HCT116 (cell line): ENCODE measurements at regions not wholly inside any gene's neighbourhood (a gene's known extent, or its start where the extent isn't known, plus 50 kb on each side); places are given as distances from the start of the nearest gene placed in this dataset.

Source experiments
- ATAC-seq: fragments of 200-7000 bp; cut with Tn5 transposase; 2 replicates; pipeline ENCODE4 v1.9.1; 2020; ENCODE audit warnings: mild to moderate bottlenecking, moderate library complexity
- BruUV-seq: library from RNA; stranded (reverse); fragments of 400-500 nt; replicated peaks from 2 replicates; lab custom pipeline; 2021; lab: Mats Ljungman, UMichigan
- CTCF ChIA-PET: fragments of 300-600 bp; sonication (Branson Sonifier 250); formaldehyde crosslinking; loops from one replicate; lab custom pipeline; 2021; ENCODE audit warnings: antibody characterized with exemption; lab: Charles Lee
- POLR2A ChIA-PET: fragments of 300-600, 350-600 bp; sonication (Branson Sonifier 250); formaldehyde crosslinking; loops from one replicate; lab custom pipeline; 2021; ENCODE audit warnings: antibody characterized with exemption; lab: Charles Lee
- RAD21 ChIA-PET, 2 experiments: fragments of 300-600 bp; sonication (Branson Sonifier 250); formaldehyde crosslinking; loops; one replicate each; lab custom pipeline; 2023; ENCODE audit warnings: low total read pairs in 2 of 2; ENCODE audit not compliant: uncharacterized antibody in 2 of 2, unreplicated experiment in 2 of 2, low non-redundant PET in 1 of 2; lab: Charles Lee
- DNase-seq: peaks from one replicate; pipeline ENCODE4 v3.0.0-alpha.2; 2010; ENCODE audit warnings: low read depth, low spot score
- H2AFZ ChIP-seq: fragments of 200-600 bp; shearing (Covaris generic), sonication (generic); 2 replicates; pipeline ENCODE4 v1.6.1; 2017; ENCODE audit warnings: low read depth, mixed run types, mixed read lengths, antibody characterized with exemption, low read length; ENCODE audit not compliant: poor library complexity, severe bottlenecking
- H3K27ac ChIP-seq: 2 replicates; pipeline ENCODE4 v1.5.1; 2012; ENCODE audit warnings: low read depth, low read length
- H3K27me3 ChIP-seq: fragments of 200-600 bp; sonication (generic); 2 replicates; pipeline ENCODE4 v1.6.1; 2016; ENCODE audit warnings: mixed run types, low read length, mixed read lengths; ENCODE audit not compliant: insufficient read depth
- H3K36me3 ChIP-seq, 2 experiments: fragments of 200-500 bp in 1 of 2; fragments of 200-600 bp in 1 of 2; sonication (Bioruptor generic) in 1 of 2; sonication (generic) in 1 of 2; 2 replicates each; pipeline versions ENCODE4 v1.5.1 to v1.6.1; 2014 to 2016; ENCODE audit warnings: low read length in 2 of 2, inconsistent platforms in 1 of 2, mixed read lengths in 1 of 2, mixed run types in 1 of 2; ENCODE audit not compliant: insufficient read depth in 2 of 2, control insufficient read depth in 1 of 2
- H3K4me1 ChIP-seq, 2 experiments: fragments of 200-600 bp in 1 of 2; sonication (generic) in 1 of 2; 2 replicates each; pipeline versions ENCODE4 v1.5.1 to v1.6.1; 2012 to 2017; ENCODE audit warnings: low read length in 2 of 2, inconsistent platforms in 1 of 2, mild to moderate bottlenecking in 1 of 2, mixed read lengths in 1 of 2, mixed run types in 1 of 2, moderate library complexity in 1 of 2; ENCODE audit not compliant: insufficient read depth in 2 of 2, control insufficient read depth in 1 of 2
- H3K4me2 ChIP-seq: fragments of 200-600 bp; sonication (generic); 2 replicates; pipeline ENCODE4 v1.6.1; 2017; ENCODE audit warnings: mixed run types, low read length, mixed read lengths
- H3K4me3 ChIP-seq, 2 experiments: fragments of 200-600 bp in 1 of 2; sonication (generic) in 1 of 2; replicated peaks in 1 of 2; 2 replicates each; pipeline ENCODE4 v1.5.1; 2011 to 2016; ENCODE audit warnings: low read length in 2 of 2, control low read depth in 1 of 2, low read depth in 1 of 2, mild to moderate bottlenecking in 1 of 2, mixed read lengths in 1 of 2, mixed run types in 1 of 2
- H3K79me2 ChIP-seq: fragments of 200-600 bp; sonication (generic); 2 replicates; pipeline ENCODE4 v1.6.1; 2017; ENCODE audit warnings: mild to moderate bottlenecking, mixed run types, low read length, moderate library complexity, mixed read lengths; ENCODE audit not compliant: insufficient read depth
- H3K9ac ChIP-seq: fragments of 200-600 bp; sonication (generic); 2 replicates; pipeline ENCODE4 v1.6.1; 2016; ENCODE audit warnings: low read length, mixed read lengths
- H3K9me2 ChIP-seq: fragments of 200-600 bp; sonication (generic), shearing (Covaris generic); 2 replicates; pipeline ENCODE4 v1.6.1; 2017; ENCODE audit warnings: mixed run types, mild to moderate bottlenecking, moderate library complexity; ENCODE audit not compliant: insufficient read depth
- H3K9me3 ChIP-seq, 2 experiments: fragments of 200-500 bp in 1 of 2; fragments of 200-600 bp in 1 of 2; sonication (Bioruptor generic) in 1 of 2; sonication (generic) in 1 of 2; 2 replicates each; pipeline ENCODE4 v1.6.1; 2014 to 2017; ENCODE audit warnings: low read length in 2 of 2, mixed read lengths in 2 of 2, inconsistent platforms in 1 of 2, low read depth in 1 of 2, mild to moderate bottlenecking in 1 of 2, mixed run types in 1 of 2, moderate library complexity in 1 of 2; ENCODE audit not compliant: control insufficient read depth in 1 of 2, insufficient read depth in 1 of 2
- H4K20me1 ChIP-seq: fragments of 200-600 bp; sonication (generic), shearing (Covaris generic); 2 replicates; pipeline ENCODE4 v1.6.1; 2017; ENCODE audit warnings: mixed run types, mild to moderate bottlenecking, moderate library complexity; ENCODE audit not compliant: insufficient read depth
- CBX3 ChIP-seq: IDR thresholded peaks from 2 replicates; pipeline ENCODE4 v1.6.1; 2012; ENCODE audit warnings: low read depth
- CEBPB ChIP-seq: IDR thresholded peaks from 2 replicates; pipeline ENCODE4 v1.6.1; 2012; ENCODE audit warnings: low read depth
- EGR1 ChIP-seq: IDR thresholded peaks from 2 replicates; pipeline ENCODE4 v1.6.1; 2012; ENCODE audit warnings: low read depth
- EZH2phosphoT487 ChIP-seq: fragments of 200-600 bp; IDR thresholded peaks from 2 replicates; pipeline ENCODE4 v1.6.1; 2018; ENCODE audit warnings: antibody characterized with exemption, borderline replicate concordance
- FOSL1 ChIP-seq: IDR thresholded peaks from 2 replicates; pipeline ENCODE4 v1.6.1; 2012; ENCODE audit warnings: low read depth
- JUND ChIP-seq: IDR thresholded peaks from 2 replicates; pipeline ENCODE4 v1.6.1; 2012
- POLR2A ChIP-seq: IDR thresholded peaks from 2 replicates; pipeline ENCODE4 v1.7.0; 2011; ENCODE audit warnings: borderline replicate concordance; ENCODE audit not compliant: insufficient read depth, insufficient read length; ENCODE audit errors: extremely low read depth
- POLR2AphosphoS5 ChIP-seq: IDR thresholded peaks from 2 replicates; pipeline ENCODE4 v1.6.1; 2011; ENCODE audit warnings: mild to moderate bottlenecking, low read depth, low read length, moderate library complexity
- SIN3A ChIP-seq: IDR thresholded peaks from 2 replicates; pipeline ENCODE4 v1.6.1; 2012; ENCODE audit warnings: low read depth
- SP1 ChIP-seq: IDR thresholded peaks from 2 replicates; pipeline ENCODE4 v1.6.1; 2012; ENCODE audit warnings: low read depth
- SRF ChIP-seq: IDR thresholded peaks from 2 replicates; pipeline ENCODE4 v1.6.1; 2012; ENCODE audit warnings: low read depth
- TCF7L2 ChIP-seq: IDR thresholded peaks from 2 replicates; pipeline ENCODE4 v1.7.0; 2011; ENCODE audit warnings: borderline replicate concordance, inconsistent platforms; ENCODE audit not compliant: insufficient read depth, insufficient read length; ENCODE audit errors: extremely low read depth
- YY1 ChIP-seq: IDR thresholded peaks from 2 replicates; pipeline ENCODE4 v1.6.1; 2011; ENCODE audit warnings: low read length, low read depth, moderate library complexity, mild to moderate bottlenecking; ENCODE audit not compliant: insufficient replicate concordance; ENCODE audit errors: extremely low read depth
- ZFX ChIP-seq: fragments of 450-650 bp; IDR thresholded peaks from 2 replicates; pipeline ENCODE4 v1.6.1; 2017
- intact Hi-C: fragments of 100-400 bp; cut with micrococcal nuclease; formaldehyde crosslinking; loops from 2 replicates; pipeline ENCODE4 v1.10.0; 2022
- TF ChIP-seq, protein P1 (sequence below), 3 experiments: fragments of 200-600 bp in 1 of 3; sonication (generic) in 1 of 3; IDR thresholded peaks in 2 of 3; conservative IDR thresholded peaks in 1 of 3; 2 replicates each; pipeline ENCODE4 v1.5.1; 2012 to 2017; ENCODE audit warnings: low read depth in 2 of 3, low read length in 2 of 3, antibody characterized with exemption in 1 of 3, borderline replicate concordance in 1 of 3, control low read depth in 1 of 3, mild to moderate bottlenecking in 1 of 3, mixed read lengths in 1 of 3, mixed run types in 1 of 3, moderate library complexity in 1 of 3; ENCODE audit not compliant: insufficient read depth in 1 of 3
- TF ChIP-seq, protein P2 (sequence below): IDR thresholded peaks from 2 replicates; pipeline ENCODE4 v1.6.1; 2012
- TF ChIP-seq, protein P3 (sequence below): IDR thresholded peaks from 2 replicates; pipeline ENCODE4 v1.6.1; 2011; ENCODE audit warnings: mild to moderate bottlenecking, low read length, moderate library complexity; ENCODE audit not compliant: insufficient replicate concordance; ENCODE audit errors: extremely low read depth
- TF ChIP-seq, protein P4 (sequence below): IDR thresholded peaks from 2 replicates; pipeline ENCODE4 v1.6.1; 2012

DNA sequence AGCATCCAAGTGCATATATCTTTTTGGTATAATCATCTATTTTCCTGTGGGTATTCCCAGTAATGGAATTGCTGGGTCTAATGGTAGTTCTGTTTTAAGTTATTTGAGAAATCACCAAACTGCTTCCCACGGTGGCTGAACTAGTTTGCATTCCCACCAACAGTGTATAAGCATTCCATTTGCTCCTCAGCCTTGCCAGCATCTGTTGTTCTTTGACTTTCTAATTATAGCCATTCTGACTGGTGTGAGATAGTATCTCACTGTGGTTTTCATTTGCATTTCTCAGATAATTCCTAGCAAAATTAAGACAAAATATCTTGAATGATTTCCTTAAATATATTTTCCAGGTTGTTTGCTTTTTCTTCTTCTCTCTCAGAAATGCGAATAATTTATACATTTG lies 341.1 kb downstream of the GBA3 start:
- Histone ChIP-seq H2AFZ (no peak overlapping the region), H3K9ac (no peak overlapping the region), H3K9me3 (peaks cover 3 to 21% of the 10 kb centered on the region in 2 experiments; a peak in 2 of 4 replicates), H3K27me3 (no peaks in the 10 kb centered on the region), H3K4me3 (no peak overlapping the region), H3K9me2 (no peaks in the 10 kb centered on the region), H3K36me3 (no peaks in the 10 kb centered on the region), H3K79me2 (no peaks in the 10 kb centered on the region), H3K4me2 (no peak overlapping the region), H4K20me1 (no peaks in the 10 kb centered on the region), H3K27ac (no peak overlapping the region), H3K4me1 (no peaks in the 10 kb centered on the region)
- DNase-seq = no peak
- no peak for TF ChIP-seq YY1
- TF ChIP-seq CBX3 = no peak
- no peak for TF ChIP-seq EZH2phosphoT487
- TF ChIP-seq JUND = no peak
- no peak for TF ChIP-seq CEBPB
- ATAC-seq = no peak
- ChIA-PET POLR2A (no interaction called here), RAD21 (no interaction called here), CTCF (no interaction called here)
- intact Hi-C loops = no loop called here
- BruUV-seq = no TSS peak

DNA sequence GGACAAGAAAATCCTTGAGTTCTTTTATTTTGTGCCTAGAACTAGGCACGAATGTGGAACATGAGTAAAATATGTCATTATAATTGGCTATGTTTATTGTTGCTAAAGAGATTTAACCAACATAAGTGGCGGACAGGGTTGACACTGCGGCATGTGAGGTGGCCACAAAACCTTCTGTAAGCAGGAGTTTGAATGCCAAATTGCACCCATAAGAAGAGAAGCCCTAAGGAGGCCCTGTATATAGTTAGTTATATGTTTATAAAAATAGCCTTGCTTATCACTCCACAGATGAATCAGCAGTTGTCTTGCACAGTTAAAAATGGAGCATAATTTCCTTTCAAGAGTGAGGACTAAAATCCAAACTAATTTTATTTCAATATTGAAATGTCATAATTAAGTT lies 336.1 kb downstream of the GBA3 start:
- Histone ChIP-seq H3K4me1 (no peaks in the 10 kb centered on the region), H3K36me3 (no peaks in the 10 kb centered on the region), H4K20me1 (no peaks in the 10 kb centered on the region), H3K4me2 (no peak overlapping the region), H3K9me2 (no peaks in the 10 kb centered on the region), H2AFZ (no peak overlapping the region), H3K27me3 (no peaks in the 10 kb centered on the region), H3K9ac (no peak overlapping the region), H3K79me2 (no peaks in the 10 kb centered on the region), H3K27ac (no peak overlapping the region), H3K4me3 (no peak overlapping the region), H3K9me3 (peaks cover 3 to 6% of the 10 kb centered on the region in 2 experiments; a peak in 2 of 4 replicates)
- CTCF ChIA-PET = no interaction called here
- TF ChIP-seq SP1 = no peak
- no peak for TF ChIP-seq POLR2AphosphoS5
- no peak for TF ChIP-seq POLR2A
- TF ChIP-seq, protein P1, sequence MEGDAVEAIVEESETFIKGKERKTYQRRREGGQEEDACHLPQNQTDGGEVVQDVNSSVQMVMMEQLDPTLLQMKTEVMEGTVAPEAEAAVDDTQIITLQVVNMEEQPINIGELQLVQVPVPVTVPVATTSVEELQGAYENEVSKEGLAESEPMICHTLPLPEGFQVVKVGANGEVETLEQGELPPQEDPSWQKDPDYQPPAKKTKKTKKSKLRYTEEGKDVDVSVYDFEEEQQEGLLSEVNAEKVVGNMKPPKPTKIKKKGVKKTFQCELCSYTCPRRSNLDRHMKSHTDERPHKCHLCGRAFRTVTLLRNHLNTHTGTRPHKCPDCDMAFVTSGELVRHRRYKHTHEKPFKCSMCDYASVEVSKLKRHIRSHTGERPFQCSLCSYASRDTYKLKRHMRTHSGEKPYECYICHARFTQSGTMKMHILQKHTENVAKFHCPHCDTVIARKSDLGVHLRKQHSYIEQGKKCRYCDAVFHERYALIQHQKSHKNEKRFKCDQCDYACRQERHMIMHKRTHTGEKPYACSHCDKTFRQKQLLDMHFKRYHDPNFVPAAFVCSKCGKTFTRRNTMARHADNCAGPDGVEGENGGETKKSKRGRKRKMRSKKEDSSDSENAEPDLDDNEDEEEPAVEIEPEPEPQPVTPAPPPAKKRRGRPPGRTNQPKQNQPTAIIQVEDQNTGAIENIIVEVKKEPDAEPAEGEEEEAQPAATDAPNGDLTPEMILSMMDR (IDR thresholded peaks at IDR 0.05 in 2 of 3, conservative IDR thresholded peaks at IDR 0.05 in 1 of 3; ENCODE audit: borderline replicate concordance in 1 of 3, insufficient read depth in 1 of 3, low read depth in 2 of 3, low read length in 2 of 3) = no peak
- no peak for TF ChIP-seq FOSL1
- TF ChIP-seq, protein P2, sequence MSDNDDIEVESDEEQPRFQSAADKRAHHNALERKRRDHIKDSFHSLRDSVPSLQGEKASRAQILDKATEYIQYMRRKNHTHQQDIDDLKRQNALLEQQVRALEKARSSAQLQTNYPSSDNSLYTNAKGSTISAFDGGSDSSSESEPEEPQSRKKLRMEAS = no peak
- TF ChIP-seq SIN3A = no peak
- no peak for TF ChIP-seq ZFX
- no peak for TF ChIP-seq EZH2phosphoT487
- no peak for TF ChIP-seq TCF7L2
- TF ChIP-seq, protein P3, sequence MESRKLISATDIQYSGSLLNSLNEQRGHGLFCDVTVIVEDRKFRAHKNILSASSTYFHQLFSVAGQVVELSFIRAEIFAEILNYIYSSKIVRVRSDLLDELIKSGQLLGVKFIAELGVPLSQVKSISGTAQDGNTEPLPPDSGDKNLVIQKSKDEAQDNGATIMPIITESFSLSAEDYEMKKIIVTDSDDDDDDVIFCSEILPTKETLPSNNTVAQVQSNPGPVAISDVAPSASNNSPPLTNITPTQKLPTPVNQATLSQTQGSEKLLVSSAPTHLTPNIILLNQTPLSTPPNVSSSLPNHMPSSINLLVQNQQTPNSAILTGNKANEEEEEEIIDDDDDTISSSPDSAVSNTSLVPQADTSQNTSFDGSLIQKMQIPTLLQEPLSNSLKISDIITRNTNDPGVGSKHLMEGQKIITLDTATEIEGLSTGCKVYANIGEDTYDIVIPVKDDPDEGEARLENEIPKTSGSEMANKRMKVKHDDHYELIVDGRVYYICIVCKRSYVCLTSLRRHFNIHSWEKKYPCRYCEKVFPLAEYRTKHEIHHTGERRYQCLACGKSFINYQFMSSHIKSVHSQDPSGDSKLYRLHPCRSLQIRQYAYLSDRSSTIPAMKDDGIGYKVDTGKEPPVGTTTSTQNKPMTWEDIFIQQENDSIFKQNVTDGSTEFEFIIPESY = no peak
- no peak for TF ChIP-seq CBX3
- no peak for TF ChIP-seq EGR1
- TF ChIP-seq, protein P4, sequence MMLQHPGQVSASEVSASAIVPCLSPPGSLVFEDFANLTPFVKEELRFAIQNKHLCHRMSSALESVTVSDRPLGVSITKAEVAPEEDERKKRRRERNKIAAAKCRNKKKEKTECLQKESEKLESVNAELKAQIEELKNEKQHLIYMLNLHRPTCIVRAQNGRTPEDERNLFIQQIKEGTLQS = no peak
- no peak for TF ChIP-seq YY1
- TF ChIP-seq CEBPB = no peak
- no peak for TF ChIP-seq SRF
- RAD21 ChIA-PET = no interaction called here
- intact Hi-C loops = no loop called here
- POLR2A ChIA-PET = no interaction called here
- no TSS peak for BruUV-seq
- DNase-seq (no peak), ATAC-seq (no peak)
